DOHH2 (cell line): ENCODE measurements at regions not wholly inside any gene's neighbourhood (a gene's known extent, or its start where the extent isn't known, plus 50 kb on each side); places are given as distances from the start of the nearest gene placed in this dataset.
"Not testable (repeated sequence)": the region's sequence is repeated elsewhere in the genome, so short reads cannot be mapped to it uniquely, and the experiment has no call there.

ENCODE experiments used
- H3F3A ChIP-seq: fragments of 200-600 bp; sonication (generic), shearing (Covaris generic); 2 replicates; pipeline ENCODE4 v1.6.0; 2016; ENCODE audit warnings: antibody characterized with exemption, mild to moderate bottlenecking; ENCODE audit not compliant: control insufficient read depth, insufficient read depth
- H3K27ac ChIP-seq: fragments of 200-600 bp; sonication (generic); 2 replicates; pipeline ENCODE4 v1.5.1; 2014; ENCODE audit warnings: low read depth, mild to moderate bottlenecking, low read length, moderate library complexity
- H3K27me3 ChIP-seq: fragments of 200-600 bp; sonication (generic); 2 replicates; pipeline ENCODE4 v1.6.1; 2014; ENCODE audit warnings: mild to moderate bottlenecking, low read length, mixed read lengths; ENCODE audit not compliant: control insufficient read depth
- H3K36me3 ChIP-seq: fragments of 200-600 bp; sonication (generic); 2 replicates; pipeline ENCODE4 v1.6.1; 2014; ENCODE audit warnings: mild to moderate bottlenecking, low read length, moderate library complexity, mixed read lengths; ENCODE audit not compliant: control insufficient read depth
- H3K4me1 ChIP-seq: fragments of 200-600 bp; sonication (generic); 2 replicates; pipeline ENCODE4 v1.6.1; 2014; ENCODE audit warnings: mild to moderate bottlenecking, low read length, mixed read lengths; ENCODE audit not compliant: control insufficient read depth
- H3K4me2 ChIP-seq: fragments of 200-600 bp; sonication (generic); 2 replicates; pipeline ENCODE4 v1.6.0; 2014; ENCODE audit warnings: mild to moderate bottlenecking, low read length, moderate library complexity
- H3K4me3 ChIP-seq: fragments of 200-600 bp; sonication (generic); 2 replicates; pipeline ENCODE4 v1.5.1; 2014; ENCODE audit warnings: mild to moderate bottlenecking, low read length, mixed read lengths
- H3K79me2 ChIP-seq: fragments of 200-600 bp; sonication (generic); 2 replicates; pipeline ENCODE4 v1.6.1; 2014; ENCODE audit warnings: mild to moderate bottlenecking, low read length, mixed read lengths; ENCODE audit not compliant: control insufficient read depth
- H3K9me2 ChIP-seq: fragments of 200-600 bp; sonication (generic); replicated peaks from 2 replicates; pipeline ENCODE4 v1.6.1; 2014; ENCODE audit warnings: mild to moderate bottlenecking, low read length, mixed read lengths; ENCODE audit not compliant: control insufficient read depth
- H3K9me3 ChIP-seq: fragments of 200-600 bp; sonication (generic); 2 replicates; pipeline ENCODE4 v1.6.1; 2014; ENCODE audit warnings: antibody characterized with exemption, low read length, mixed read lengths; ENCODE audit not compliant: control insufficient read depth, insufficient read depth
- H4K20me1 ChIP-seq: fragments of 200-600 bp; sonication (generic); 2 replicates; pipeline ENCODE4 v1.6.0; 2014; ENCODE audit warnings: low read depth, mild to moderate bottlenecking, antibody characterized with exemption, low read length, moderate library complexity; ENCODE audit not compliant: control insufficient read depth, insufficient read depth
- EZH2phosphoT487 ChIP-seq: fragments of 200-600 bp; sonication (generic); IDR thresholded peaks from 2 replicates; pipeline ENCODE4 v1.6.1; 2017; ENCODE audit warnings: borderline replicate concordance, mild to moderate bottlenecking, antibody characterized with exemption, low read length, moderate library complexity, mixed read lengths
- TF ChIP-seq, protein P1 (sequence below): fragments of 200-600 bp; sonication (generic); IDR thresholded peaks from one replicate; pipeline ENCODE4 v1.5.1; 2014; ENCODE audit warnings: antibody characterized with exemption, mild to moderate bottlenecking, low read depth, low read length; ENCODE audit not compliant: poor library complexity, severe bottlenecking

GRCh38 chr18:54480616-54481015 is 110.4 kb upstream of the DYNAP start:
- Histone ChIP-seq H3K27me3 (peaks cover 5% of the 10 kb centered on the region; the same call in 1 of the 2 replicates), H4K20me1 (no peaks in the 10 kb centered on the region), H3K4me3 (no peak overlapping the region), H3K4me1 (no peaks in the 10 kb centered on the region), H3K79me2 (no peaks in the 10 kb centered on the region), H3K9me3 (no peaks in the 10 kb centered on the region), H3K9me2 (no peaks in the 10 kb centered on the region), H3K27ac (no peak overlapping the region), H3K36me3 (no peaks in the 10 kb centered on the region), H3K4me2 (no peak overlapping the region), H3F3A (no peaks in the 10 kb centered on the region)
- TF ChIP-seq EZH2phosphoT487 = no peak
- TF ChIP-seq, protein P1, sequence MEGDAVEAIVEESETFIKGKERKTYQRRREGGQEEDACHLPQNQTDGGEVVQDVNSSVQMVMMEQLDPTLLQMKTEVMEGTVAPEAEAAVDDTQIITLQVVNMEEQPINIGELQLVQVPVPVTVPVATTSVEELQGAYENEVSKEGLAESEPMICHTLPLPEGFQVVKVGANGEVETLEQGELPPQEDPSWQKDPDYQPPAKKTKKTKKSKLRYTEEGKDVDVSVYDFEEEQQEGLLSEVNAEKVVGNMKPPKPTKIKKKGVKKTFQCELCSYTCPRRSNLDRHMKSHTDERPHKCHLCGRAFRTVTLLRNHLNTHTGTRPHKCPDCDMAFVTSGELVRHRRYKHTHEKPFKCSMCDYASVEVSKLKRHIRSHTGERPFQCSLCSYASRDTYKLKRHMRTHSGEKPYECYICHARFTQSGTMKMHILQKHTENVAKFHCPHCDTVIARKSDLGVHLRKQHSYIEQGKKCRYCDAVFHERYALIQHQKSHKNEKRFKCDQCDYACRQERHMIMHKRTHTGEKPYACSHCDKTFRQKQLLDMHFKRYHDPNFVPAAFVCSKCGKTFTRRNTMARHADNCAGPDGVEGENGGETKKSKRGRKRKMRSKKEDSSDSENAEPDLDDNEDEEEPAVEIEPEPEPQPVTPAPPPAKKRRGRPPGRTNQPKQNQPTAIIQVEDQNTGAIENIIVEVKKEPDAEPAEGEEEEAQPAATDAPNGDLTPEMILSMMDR = no peak

DNA sequence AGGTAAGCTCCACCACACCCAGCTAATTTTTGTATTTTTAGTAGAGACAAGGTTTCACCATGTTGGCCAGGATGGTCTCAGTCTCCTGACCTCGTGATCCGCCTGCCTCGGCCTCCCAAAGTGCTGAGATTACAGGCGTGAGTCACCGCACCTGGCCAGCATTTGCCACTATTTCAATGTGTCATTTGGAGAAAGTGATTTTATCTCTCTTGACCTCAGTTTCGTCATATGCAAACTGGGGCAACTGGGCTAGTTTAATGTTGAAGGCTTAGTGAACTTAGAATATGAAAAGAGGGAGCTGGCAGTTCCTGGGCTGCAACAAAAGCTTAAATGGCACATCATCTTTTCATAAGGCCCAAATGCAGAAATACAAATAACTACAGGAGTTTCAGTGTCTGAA is 88.6 kb upstream of the DYNAP start:
- H3K79me2 ChIP-seq, H3K4me3 ChIP-seq, H3K4me2 ChIP-seq, H3K9me2 ChIP-seq, H3F3A ChIP-seq, H3K36me3 ChIP-seq, H3K4me1 ChIP-seq, H4K20me1 ChIP-seq, H3K9me3 ChIP-seq, H3K27me3 ChIP-seq, H3K27ac ChIP-seq: not testable (repeated sequence)

DNA sequence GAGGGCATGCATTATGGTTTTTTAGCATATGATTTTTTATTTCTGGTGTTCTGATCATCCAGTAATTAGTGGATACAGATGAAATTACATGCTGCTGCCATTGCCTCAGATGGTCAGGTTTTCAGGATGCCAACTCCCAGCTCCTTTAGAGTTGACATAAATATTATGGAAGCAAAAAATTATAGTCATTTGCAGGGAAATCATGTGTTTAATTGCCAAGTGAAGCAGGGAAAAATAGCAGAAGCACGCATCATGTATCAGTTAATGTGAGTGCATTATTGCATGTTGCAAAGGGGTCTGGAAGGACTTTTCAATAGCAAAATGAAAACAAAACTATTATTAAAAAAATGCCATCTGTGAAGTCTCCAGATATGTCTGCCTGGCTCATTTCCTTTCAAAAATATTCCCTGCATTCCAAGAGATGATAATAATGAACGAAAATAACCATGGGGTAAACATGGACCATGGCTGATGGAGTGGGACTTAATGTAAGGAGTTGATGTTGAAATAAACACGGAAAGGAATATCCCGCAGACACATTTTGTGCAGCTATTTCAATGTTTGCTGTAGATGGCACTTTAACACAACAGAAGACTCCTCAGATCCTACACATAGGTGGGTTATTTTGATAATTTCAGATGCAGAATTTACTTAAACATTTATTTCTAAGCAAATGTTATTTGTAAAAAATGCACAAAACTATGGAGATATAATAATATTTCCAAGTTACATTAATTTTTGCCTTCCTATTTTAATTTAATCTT is 87.7 kb upstream of the DYNAP start:
- no peaks in the 10 kb centered on the region for H3K36me3 ChIP-seq
- no peaks in the 10 kb centered on the region for H3F3A ChIP-seq
- no peaks in the 10 kb centered on the region for H3K9me2 ChIP-seq
- no peaks in the 10 kb centered on the region for H3K4me1 ChIP-seq
- H3K9me3 ChIP-seq = no peaks in the 10 kb centered on the region
- no peak overlapping the region for H3K4me3 ChIP-seq
- no peaks in the 10 kb centered on the region for H4K20me1 ChIP-seq
- no peaks in the 10 kb centered on the region for H3K27me3 ChIP-seq
- no peak overlapping the region for H3K27ac ChIP-seq
- H3K79me2 ChIP-seq = no peaks in the 10 kb centered on the region
- H3K4me2 ChIP-seq = no peak overlapping the region
- TF ChIP-seq EZH2phosphoT487 = no peak
- TF ChIP-seq, protein P1 = no peak

DNA sequence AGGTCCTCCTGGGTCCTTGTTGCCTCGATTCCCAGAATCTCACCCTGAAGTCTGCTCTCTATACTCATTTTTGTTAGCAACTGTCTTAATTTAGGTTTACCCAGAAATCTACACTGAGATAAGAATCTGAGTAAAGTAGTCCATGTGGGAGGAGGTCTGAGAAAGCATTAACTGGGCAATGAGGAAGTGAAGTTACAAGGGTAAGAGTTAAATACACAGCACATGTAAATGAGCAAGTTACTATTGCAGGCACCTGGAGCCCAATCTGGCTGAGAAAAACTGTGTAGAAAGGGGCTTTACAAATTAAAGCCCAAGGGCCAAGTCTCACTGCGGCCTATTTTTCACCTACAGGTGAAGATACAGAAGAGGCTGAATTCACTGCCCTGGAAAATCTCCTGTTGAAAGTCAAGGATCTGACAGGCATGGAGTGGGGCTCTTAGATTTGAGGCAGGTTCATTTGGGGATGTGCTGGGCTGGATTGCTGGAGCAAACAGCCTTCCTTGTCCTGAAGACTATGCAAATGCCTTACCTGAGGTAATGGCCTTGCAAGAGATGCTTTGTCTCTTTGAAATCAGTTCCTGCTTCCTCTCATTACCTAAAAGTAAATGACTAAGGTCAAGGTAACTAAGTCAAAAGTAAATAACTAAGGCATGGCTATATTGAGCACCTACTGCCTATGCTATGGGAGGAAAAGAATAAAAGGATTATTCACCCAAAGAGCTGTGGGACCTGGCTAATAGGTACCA is 84.4 kb upstream of the DYNAP start:
- no peaks in the 10 kb centered on the region for H3K36me3 ChIP-seq
- no peak overlapping the region for H3K4me3 ChIP-seq
- H3K27ac ChIP-seq = no peak overlapping the region
- H3K4me1 ChIP-seq = no peaks in the 10 kb centered on the region
- no peaks in the 10 kb centered on the region for H4K20me1 ChIP-seq
- no peaks in the 10 kb centered on the region for H3K9me3 ChIP-seq
- H3K27me3 ChIP-seq = no peaks in the 10 kb centered on the region
- no peak overlapping the region for H3K4me2 ChIP-seq
- TF ChIP-seq, protein P1 = no peak
- no peak for TF ChIP-seq EZH2phosphoT487
- H3F3A ChIP-seq = no peaks in the 10 kb centered on the region
- no peaks in the 10 kb centered on the region for H3K9me2 ChIP-seq
- H3K79me2 ChIP-seq = no peaks in the 10 kb centered on the region
